ENCODE measurements at regions not wholly inside any gene's neighbourhood (a gene's known extent, or its start where the extent isn't known, plus 50 kb on each side); places are given as distances from the start of the nearest gene placed in this dataset.
"Not testable (repeated sequence)": the region's sequence is repeated elsewhere in the genome, so short reads cannot be mapped to it uniquely, and the experiment has no call there.

DNA sequence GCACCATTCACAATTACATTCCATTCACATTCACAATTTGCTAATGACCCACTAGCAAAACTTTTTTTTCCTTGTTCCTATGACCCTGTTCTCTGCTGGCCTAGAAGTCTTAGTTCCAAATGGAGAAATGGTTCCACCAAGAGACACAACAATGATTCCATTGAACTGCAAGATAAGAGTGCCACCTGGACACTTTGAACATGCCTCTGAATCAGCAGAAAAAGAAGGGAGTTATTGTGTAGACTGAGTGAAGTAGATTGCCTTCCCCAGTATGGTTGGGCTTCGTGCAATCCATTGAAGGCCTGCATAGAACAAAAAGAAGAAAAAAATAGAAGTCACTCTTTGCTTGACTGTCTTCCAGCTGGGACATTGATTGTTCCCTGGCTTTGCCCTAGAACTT, 133.8 kb upstream of the PMCH start:
- no peaks in the 10 kb centered on the region for H3K27me3 ChIP-seq (ENCODE audit: insufficient read depth, low read length)
- H2AK5ac ChIP-seq (ENCODE audit: low read length) = no peak overlapping the region
- H2BK12ac ChIP-seq (ENCODE audit: low read length) = no peak overlapping the region
- no peaks in the 10 kb centered on the region for H3K79me1 ChIP-seq (ENCODE audit: low read length)
- H4K91ac ChIP-seq (ENCODE audit: low read depth, low read length) = no peak overlapping the region
- no peak overlapping the region for H3K23ac ChIP-seq (ENCODE audit: low read length)
- H2AFZ ChIP-seq (ENCODE audit: insufficient read depth, low read length, poor library complexity) = no peak overlapping the region
- H3K4me2 ChIP-seq (ENCODE audit: low read length) = no peak overlapping the region
- no peaks in the 10 kb centered on the region for H3K9me3 ChIP-seq (ENCODE audit: insufficient read depth, low read depth, low read length)
- H3K14ac ChIP-seq (ENCODE audit: low read length) = no peak overlapping the region
- no peak overlapping the region for H2BK120ac ChIP-seq (ENCODE audit: insufficient read depth, low read length, poor library complexity)
- H3K4me1 ChIP-seq (ENCODE audit: control insufficient read depth in 1 of 2, insufficient read depth in 2 of 2, low read length in 2 of 2) = no peaks in the 10 kb centered on the region
- H2BK5ac ChIP-seq (ENCODE audit: low read depth, low read length, poor library complexity) = no peak overlapping the region
- no peak overlapping the region for H4K8ac ChIP-seq (ENCODE audit: low read depth, low read length)
- WGBS (ENCODE audit: extremely low coverage, insufficient coverage, insufficient read length) = no CpG with 5 or more reads among the region's 1 CpG
- H3K79me2 ChIP-seq (ENCODE audit: control insufficient read depth, insufficient read depth, low read length, poor library complexity) = no peaks in the 10 kb centered on the region
- H3K4me3 ChIP-seq (ENCODE audit: low read depth, low read length) = no peak overlapping the region
- H3K9ac ChIP-seq (ENCODE audit: low read length) = no peak overlapping the region
- no peak overlapping the region for H3K18ac ChIP-seq (ENCODE audit: low read length)
- no peak overlapping the region for H3K27ac ChIP-seq (ENCODE audit: low read depth, low read length)
- no peaks in the 10 kb centered on the region for H3K36me3 ChIP-seq (ENCODE audit: control insufficient read depth in 1 of 2, insufficient read depth in 2 of 2, low read length in 2 of 2)
- H4K12ac ChIP-seq (ENCODE audit: low read depth, low read length) = no peak overlapping the region
- no peak for DNase-seq
- H3K4ac ChIP-seq (ENCODE audit: low read depth, low read length) = no peak overlapping the region

DNA sequence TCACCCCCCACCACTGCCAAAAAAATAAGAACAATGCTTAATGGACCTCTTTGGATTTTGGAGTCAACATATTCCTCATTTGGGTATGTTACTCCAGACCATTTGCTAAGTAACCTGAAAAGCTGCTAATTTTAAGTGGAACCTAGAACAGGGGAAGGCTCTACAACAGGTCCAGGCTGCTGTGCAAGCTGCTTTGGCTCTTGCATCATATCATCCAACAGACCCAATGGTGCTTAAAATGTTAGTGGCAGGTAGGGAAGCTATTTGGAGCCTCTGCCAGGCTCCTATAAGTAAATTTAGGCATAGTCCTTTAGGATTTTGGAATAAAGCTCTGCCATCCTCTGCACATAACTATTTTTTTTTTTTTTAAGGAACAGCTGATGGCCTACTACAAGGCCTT, 132.2 kb upstream of the PMCH start:
- Histone ChIP-seq H3K4ac (ENCODE audit: low read depth, low read length) (no peak overlapping the region), H3K23ac (ENCODE audit: low read length) (no peak overlapping the region), H3K4me2 (ENCODE audit: low read length) (no peak overlapping the region), H2BK120ac (ENCODE audit: insufficient read depth, low read length, poor library complexity) (no peak overlapping the region), H4K8ac (ENCODE audit: low read depth, low read length) (no peak overlapping the region), H2BK12ac (ENCODE audit: low read length) (no peak overlapping the region), H3K9ac (ENCODE audit: low read length) (no peak overlapping the region), H2AFZ (ENCODE audit: insufficient read depth, low read length, poor library complexity) (no peak overlapping the region), H3K27ac (ENCODE audit: low read depth, low read length) (no peak overlapping the region), H3K36me3 (ENCODE audit: control insufficient read depth in 1 of 2, insufficient read depth in 2 of 2, low read length in 2 of 2) (no peaks in the 10 kb centered on the region), H3K4me3 (ENCODE audit: low read depth, low read length) (no peak overlapping the region), H3K27me3 (ENCODE audit: insufficient read depth, low read length) (no peaks in the 10 kb centered on the region), H4K91ac (ENCODE audit: low read depth, low read length) (no peak overlapping the region), H2BK5ac (ENCODE audit: low read depth, low read length, poor library complexity) (no peak overlapping the region), H3K9me3 (ENCODE audit: insufficient read depth, low read depth, low read length) (no peaks in the 10 kb centered on the region), H4K12ac (ENCODE audit: low read depth, low read length) (no peak overlapping the region), H3K18ac (ENCODE audit: low read length) (no peak overlapping the region), H3K79me2 (ENCODE audit: control insufficient read depth, insufficient read depth, low read length, poor library complexity) (no peaks in the 10 kb centered on the region), H2AK5ac (ENCODE audit: low read length) (no peak overlapping the region), H3K4me1 (ENCODE audit: control insufficient read depth in 1 of 2, insufficient read depth in 2 of 2, low read length in 2 of 2) (no peaks in the 10 kb centered on the region), H3K79me1 (ENCODE audit: low read length) (no peaks in the 10 kb centered on the region), H3K14ac (ENCODE audit: low read length) (no peak overlapping the region)
- DNase-seq = no peak

DNA sequence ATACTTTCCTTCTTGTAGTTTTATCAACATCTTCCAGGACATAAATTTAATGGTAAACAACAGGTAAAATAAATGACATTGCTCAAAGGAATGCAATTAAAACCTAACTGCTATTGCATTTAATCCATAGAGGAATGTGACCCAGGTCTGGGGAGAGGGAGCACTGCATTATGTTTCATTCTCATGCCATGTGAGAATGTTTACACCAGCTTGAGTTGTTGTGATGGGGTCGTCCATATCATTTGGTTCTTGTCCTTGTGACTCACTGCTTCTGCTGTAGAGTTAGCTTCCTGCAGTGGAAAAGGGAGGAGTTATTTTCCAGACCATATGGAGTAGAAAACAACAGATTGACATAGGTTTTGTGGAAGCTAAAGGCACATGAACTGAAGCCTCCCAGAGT, 129.3 kb upstream of the PMCH start:
- no peak overlapping the region for H4K8ac ChIP-seq (ENCODE audit: low read depth, low read length)
- H3K27ac ChIP-seq (ENCODE audit: low read depth, low read length) = no peak overlapping the region
- no peaks in the 10 kb centered on the region for H3K79me2 ChIP-seq (ENCODE audit: control insufficient read depth, insufficient read depth, low read length, poor library complexity)
- no peak overlapping the region for H2AK5ac ChIP-seq (ENCODE audit: low read length)
- no CpG with 5 or more reads among the region's 1 CpG for WGBS (ENCODE audit: extremely low coverage, insufficient coverage, insufficient read length)
- H3K4me1 ChIP-seq (ENCODE audit: control insufficient read depth in 1 of 2, insufficient read depth in 2 of 2, low read length in 2 of 2) = no peaks in the 10 kb centered on the region
- no peak overlapping the region for H3K18ac ChIP-seq (ENCODE audit: low read length)
- no peaks in the 10 kb centered on the region for H3K27me3 ChIP-seq (ENCODE audit: insufficient read depth, low read length)
- no peak overlapping the region for H2BK120ac ChIP-seq (ENCODE audit: insufficient read depth, low read length, poor library complexity)
- H3K9ac ChIP-seq (ENCODE audit: low read length) = no peak overlapping the region
- H3K4ac ChIP-seq (ENCODE audit: low read depth, low read length) = no peak overlapping the region
- no peak overlapping the region for H4K12ac ChIP-seq (ENCODE audit: low read depth, low read length)
- no peak overlapping the region for H2BK5ac ChIP-seq (ENCODE audit: low read depth, low read length, poor library complexity)
- no peak overlapping the region for H3K4me2 ChIP-seq (ENCODE audit: low read length)
- no peak overlapping the region for H3K23ac ChIP-seq (ENCODE audit: low read length)
- no peak overlapping the region for H3K14ac ChIP-seq (ENCODE audit: low read length)
- no peak overlapping the region for H2BK12ac ChIP-seq (ENCODE audit: low read length)
- no peak for DNase-seq
- H4K91ac ChIP-seq (ENCODE audit: low read depth, low read length) = no peak overlapping the region
- H2AFZ ChIP-seq (ENCODE audit: insufficient read depth, low read length, poor library complexity) = no peak overlapping the region
- no peak overlapping the region for H3K4me3 ChIP-seq (ENCODE audit: low read depth, low read length)
- no peaks in the 10 kb centered on the region for H3K9me3 ChIP-seq (ENCODE audit: insufficient read depth, low read depth, low read length)
- no peaks in the 10 kb centered on the region for H3K36me3 ChIP-seq (ENCODE audit: control insufficient read depth in 1 of 2, insufficient read depth in 2 of 2, low read length in 2 of 2)
- H3K79me1 ChIP-seq (ENCODE audit: low read length) = no peaks in the 10 kb centered on the region

DNA sequence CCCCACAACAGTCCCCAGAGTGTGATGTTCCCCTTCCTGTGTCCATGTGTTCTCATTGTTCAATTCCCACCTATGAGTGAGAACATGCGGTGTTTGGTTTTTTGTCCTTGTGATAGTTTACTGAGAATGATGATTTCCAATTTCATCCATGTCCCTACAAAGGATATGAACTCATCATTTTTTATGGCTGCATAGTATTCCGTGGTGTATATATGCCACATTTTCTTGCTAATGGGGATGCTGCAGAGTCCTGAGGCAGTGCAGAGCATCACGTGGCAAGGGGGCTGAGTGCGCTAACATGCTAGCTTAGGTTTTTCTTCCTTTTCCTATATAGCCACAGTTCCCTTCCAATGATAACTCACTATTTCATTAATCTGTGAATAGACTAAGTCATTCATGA, 127.5 kb upstream of the PMCH start:
- H3K23ac ChIP-seq (ENCODE audit: low read length); H2BK5ac ChIP-seq (ENCODE audit: low read depth, low read length, poor library complexity); H3K79me1 ChIP-seq (ENCODE audit: low read length); H3K79me2 ChIP-seq (ENCODE audit: control insufficient read depth, insufficient read depth, low read length, poor library complexity); H3K27me3 ChIP-seq (ENCODE audit: insufficient read depth, low read length); H3K4ac ChIP-seq (ENCODE audit: low read depth, low read length); H2AFZ ChIP-seq (ENCODE audit: insufficient read depth, low read length, poor library complexity); H3K18ac ChIP-seq (ENCODE audit: low read length); H3K4me2 ChIP-seq (ENCODE audit: low read length); H3K36me3 ChIP-seq (ENCODE audit: control insufficient read depth in 1 of 2, insufficient read depth in 2 of 2, low read length in 2 of 2); H2AK5ac ChIP-seq (ENCODE audit: low read length); H4K12ac ChIP-seq (ENCODE audit: low read depth, low read length); H3K9me3 ChIP-seq (ENCODE audit: insufficient read depth, low read depth, low read length); H4K8ac ChIP-seq (ENCODE audit: low read depth, low read length); H3K27ac ChIP-seq (ENCODE audit: low read depth, low read length); H3K14ac ChIP-seq (ENCODE audit: low read length); H3K9ac ChIP-seq (ENCODE audit: low read length); H2BK120ac ChIP-seq (ENCODE audit: insufficient read depth, low read length, poor library complexity); DNase-seq; H2BK12ac ChIP-seq (ENCODE audit: low read length); H3K4me3 ChIP-seq (ENCODE audit: low read depth, low read length); H4K91ac ChIP-seq (ENCODE audit: low read depth, low read length); H3K4me1 ChIP-seq (ENCODE audit: control insufficient read depth in 1 of 2, insufficient read depth in 2 of 2, low read length in 2 of 2): not testable (repeated sequence)
- no CpG with 5 or more reads among the region's 4 CpGs for WGBS (ENCODE audit: extremely low coverage, insufficient coverage, insufficient read length)

DNA sequence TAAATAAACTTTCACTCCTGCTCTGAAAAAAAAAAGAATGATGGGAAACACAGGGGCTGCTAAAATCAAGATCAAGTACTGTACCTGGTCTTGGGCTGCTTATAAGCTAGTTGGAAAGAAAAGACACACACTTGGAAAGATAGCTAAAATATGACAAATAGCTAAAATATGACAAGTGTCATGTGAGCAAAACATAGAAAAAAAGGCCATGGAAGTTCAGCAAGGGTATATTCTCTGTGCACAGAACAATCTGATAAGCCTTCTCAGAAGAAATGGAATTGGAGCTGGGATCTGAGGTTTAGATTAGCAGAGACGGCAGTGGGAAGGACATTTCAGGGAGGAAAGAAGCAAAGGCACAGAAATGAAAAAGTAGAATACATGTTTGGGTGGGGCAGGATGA, 126.2 kb upstream of the PMCH start:
- Histone ChIP-seq H3K9ac (ENCODE audit: low read length) (no peak overlapping the region), H3K4me2 (ENCODE audit: low read length) (no peak overlapping the region), H3K79me2 (ENCODE audit: control insufficient read depth, insufficient read depth, low read length, poor library complexity) (no peaks in the 10 kb centered on the region), H4K91ac (ENCODE audit: low read depth, low read length) (no peak overlapping the region), H3K79me1 (ENCODE audit: low read length) (no peaks in the 10 kb centered on the region), H3K18ac (ENCODE audit: low read length) (no peak overlapping the region), H3K36me3 (ENCODE audit: control insufficient read depth in 1 of 2, insufficient read depth in 2 of 2, low read length in 2 of 2) (no peaks in the 10 kb centered on the region), H3K4ac (ENCODE audit: low read depth, low read length) (no peak overlapping the region), H3K27ac (ENCODE audit: low read depth, low read length) (no peak overlapping the region), H4K8ac (ENCODE audit: low read depth, low read length) (no peak overlapping the region), H3K9me3 (ENCODE audit: insufficient read depth, low read depth, low read length) (no peaks in the 10 kb centered on the region), H3K4me1 (ENCODE audit: control insufficient read depth in 1 of 2, insufficient read depth in 2 of 2, low read length in 2 of 2) (no peaks in the 10 kb centered on the region), H2BK5ac (ENCODE audit: low read depth, low read length, poor library complexity) (no peak overlapping the region), H3K4me3 (ENCODE audit: low read depth, low read length) (no peak overlapping the region), H2BK120ac (ENCODE audit: insufficient read depth, low read length, poor library complexity) (no peak overlapping the region), H3K14ac (ENCODE audit: low read length) (no peak overlapping the region), H2AFZ (ENCODE audit: insufficient read depth, low read length, poor library complexity) (no peak overlapping the region), H3K27me3 (ENCODE audit: insufficient read depth, low read length) (no peaks in the 10 kb centered on the region), H2AK5ac (ENCODE audit: low read length) (no peak overlapping the region), H3K23ac (ENCODE audit: low read length) (no peak overlapping the region), H4K12ac (ENCODE audit: low read depth, low read length) (no peak overlapping the region), H2BK12ac (ENCODE audit: low read length) (no peak overlapping the region)
- no CpG with 5 or more reads among the region's 1 CpG for WGBS (ENCODE audit: extremely low coverage, insufficient coverage, insufficient read length)
- peak in 1 of 2 donors; percentile 61 for DNase-seq
